ENCODE measurements at regions not wholly inside any gene's neighbourhood (a gene's known extent, or its start where the extent isn't known, plus 50 kb on each side); places are given as distances from the start of the nearest gene placed in this dataset.

DNA sequence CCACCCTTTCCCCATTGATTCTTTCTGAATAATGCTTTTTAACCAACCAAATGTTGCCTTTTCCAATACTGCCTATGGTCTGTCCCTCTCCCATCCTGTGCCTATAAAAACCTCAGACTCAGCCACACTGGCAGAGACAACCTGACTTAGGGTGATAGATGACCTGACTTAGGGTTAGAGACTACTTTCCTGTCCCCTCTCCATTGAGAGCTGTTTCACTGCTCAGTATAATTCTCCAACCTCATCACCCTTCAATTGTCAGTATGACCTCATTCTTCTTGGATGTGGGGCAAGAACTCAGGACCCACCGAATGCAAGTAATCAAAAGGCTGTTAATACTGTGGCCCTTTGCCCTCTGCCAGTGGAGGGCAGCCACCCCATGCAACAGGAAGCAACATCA, 182.3 kb upstream of the STK17B start:
- Histone ChIP-seq H3K27ac (ENCODE audit: insufficient read length, low read depth, low read length) (no peak overlapping the region), H2BK5ac (ENCODE audit: insufficient read length, low read length) (no peak overlapping the region), H3K9ac (ENCODE audit: extremely low read depth, insufficient read length, low read length) (no peak overlapping the region), H4K8ac (replicated peaks; ENCODE audit: insufficient read length, low read depth, low read length) (no peak overlapping the region), H3K79me2 (ENCODE audit: insufficient read depth, low read length) (no peaks in the 10 kb centered on the region), H3K4me2 (ENCODE audit: insufficient read depth, insufficient read length, low read length) (no peak overlapping the region), H3K79me1 (ENCODE audit: insufficient read depth, low read depth, low read length, poor library complexity, severe bottlenecking) (no peaks in the 10 kb centered on the region), H3K27me3 (ENCODE audit: insufficient read depth, low read length) (peaks cover 2% of the 10 kb centered on the region; the same call in 1 of the 2 replicates), H4K5ac (ENCODE audit: insufficient read length, low read depth, low read length) (no peak overlapping the region), H3K14ac (ENCODE audit: insufficient read depth, low read length) (no peak overlapping the region), H2BK12ac (ENCODE audit: insufficient read length, low read depth, low read length) (no peak overlapping the region), H4K91ac (ENCODE audit: insufficient read length, low read depth, low read length) (no peak overlapping the region), H3K23ac (ENCODE audit: insufficient read length, low read depth, low read length) (no peak overlapping the region), H2BK120ac (ENCODE audit: low read depth, low read length, poor library complexity, severe bottlenecking) (no peak overlapping the region), H3K56ac (ENCODE audit: insufficient read length, low read depth, low read length) (no peak overlapping the region), H2BK20ac (ENCODE audit: low read depth, low read length, poor library complexity, severe bottlenecking) (no peak overlapping the region), H3K4ac (ENCODE audit: low read depth, low read length) (no peak overlapping the region), H2AFZ (ENCODE audit: low read length) (no peak overlapping the region), H4K20me1 (ENCODE audit: control insufficient read depth, insufficient read depth, insufficient read length) (no peaks in the 10 kb centered on the region), H3T11ph (ENCODE audit: low read length) (no peak overlapping the region), H3K9me3 (ENCODE audit: control insufficient read depth, low read depth, low read length) (peaks cover 5% of the 10 kb centered on the region), H2BK15ac (ENCODE audit: low read depth, low read length) (no peak overlapping the region), H2AK5ac (ENCODE audit: insufficient read length, low read length) (no peak overlapping the region), H3K23me2 (ENCODE audit: insufficient read length, low read depth, low read length, poor library complexity, severe bottlenecking) (no peaks in the 10 kb centered on the region), H3K4me1 (ENCODE audit: insufficient read depth, low read length) (no peaks in the 10 kb centered on the region; the same call in 1 of the 2 replicates), H3K18ac (ENCODE audit: insufficient read length, low read depth, low read length) (no peak overlapping the region)
- no peak overlapping the region for H3K27ac Mint-ChIP-seq
- no peak overlapping the region for H3K4me3 Mint-ChIP-seq
- peaks cover 2 to 4% of the 10 kb centered on the region in 2 experiments; a peak in 2 of 5 replicates for H3K9me3 Mint-ChIP-seq
- no CpG with 5 or more reads among the region's 1 CpG for WGBS (ENCODE audit: extremely low coverage, insufficient read length, low lambda C conversion rate)
- no peak for DNase-seq
- TF ChIP-seq, protein P1, sequence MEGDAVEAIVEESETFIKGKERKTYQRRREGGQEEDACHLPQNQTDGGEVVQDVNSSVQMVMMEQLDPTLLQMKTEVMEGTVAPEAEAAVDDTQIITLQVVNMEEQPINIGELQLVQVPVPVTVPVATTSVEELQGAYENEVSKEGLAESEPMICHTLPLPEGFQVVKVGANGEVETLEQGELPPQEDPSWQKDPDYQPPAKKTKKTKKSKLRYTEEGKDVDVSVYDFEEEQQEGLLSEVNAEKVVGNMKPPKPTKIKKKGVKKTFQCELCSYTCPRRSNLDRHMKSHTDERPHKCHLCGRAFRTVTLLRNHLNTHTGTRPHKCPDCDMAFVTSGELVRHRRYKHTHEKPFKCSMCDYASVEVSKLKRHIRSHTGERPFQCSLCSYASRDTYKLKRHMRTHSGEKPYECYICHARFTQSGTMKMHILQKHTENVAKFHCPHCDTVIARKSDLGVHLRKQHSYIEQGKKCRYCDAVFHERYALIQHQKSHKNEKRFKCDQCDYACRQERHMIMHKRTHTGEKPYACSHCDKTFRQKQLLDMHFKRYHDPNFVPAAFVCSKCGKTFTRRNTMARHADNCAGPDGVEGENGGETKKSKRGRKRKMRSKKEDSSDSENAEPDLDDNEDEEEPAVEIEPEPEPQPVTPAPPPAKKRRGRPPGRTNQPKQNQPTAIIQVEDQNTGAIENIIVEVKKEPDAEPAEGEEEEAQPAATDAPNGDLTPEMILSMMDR (conservative IDR thresholded peaks at IDR 0.05), result no peak
- H3K4me1 Mint-ChIP-seq, result peaks cover 9 to 13% of the 10 kb centered on the region in 2 experiments
- H3K27me3 Mint-ChIP-seq (ENCODE audit: low read depth), result peaks cover 63% of the 10 kb centered on the region
- H3K36me3 Mint-ChIP-seq (ENCODE audit: insufficient read depth in 1 of 3, low read depth in 3 of 3), result peaks cover 0 to 4% (median 4%) of the 10 kb centered on the region in 3 experiments; a peak in 4 of 7 replicates

All from H9 (cell line).